HG02852 (cell line): ENCODE measurements at regions not wholly inside any gene's neighbourhood (a gene's known extent, or its start where the extent isn't known, plus 50 kb on each side); places are given as distances from the start of the nearest gene placed in this dataset.
A peak's percentile ranks its signal among the peaks of the same experiment; 100 is the strongest.
"Not testable (repeated sequence)": the region's sequence is repeated elsewhere in the genome, so short reads cannot be mapped to it uniquely, and the experiment has no call there.

Source experiments
- ATAC-seq: cut with Tn5 transposase; IDR thresholded peaks from one replicate; pipeline ENCODE4 v1.9.1; 2021; ENCODE audit warnings: mild to moderate bottlenecking, moderate library complexity; ENCODE audit not compliant: unreplicated experiment

DNA sequence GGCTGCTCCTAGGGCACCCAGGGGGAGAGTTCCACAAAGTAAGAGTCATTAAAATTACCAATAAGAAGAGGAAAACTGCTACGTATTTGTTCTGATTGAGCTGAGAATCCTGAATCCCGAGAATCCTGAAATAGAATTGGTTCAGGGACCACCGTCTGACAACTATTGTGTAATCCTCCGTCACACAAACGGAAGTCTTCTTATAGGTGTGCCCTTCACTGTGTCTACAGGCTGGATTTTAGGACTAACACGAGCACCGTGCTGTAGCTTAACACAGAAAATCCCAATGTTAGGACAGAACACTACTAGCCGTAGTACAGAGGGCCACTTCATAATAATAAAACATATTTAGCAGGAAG, 50.6 kb upstream of the RNF182 start:
- no peak for ATAC-seq

DNA sequence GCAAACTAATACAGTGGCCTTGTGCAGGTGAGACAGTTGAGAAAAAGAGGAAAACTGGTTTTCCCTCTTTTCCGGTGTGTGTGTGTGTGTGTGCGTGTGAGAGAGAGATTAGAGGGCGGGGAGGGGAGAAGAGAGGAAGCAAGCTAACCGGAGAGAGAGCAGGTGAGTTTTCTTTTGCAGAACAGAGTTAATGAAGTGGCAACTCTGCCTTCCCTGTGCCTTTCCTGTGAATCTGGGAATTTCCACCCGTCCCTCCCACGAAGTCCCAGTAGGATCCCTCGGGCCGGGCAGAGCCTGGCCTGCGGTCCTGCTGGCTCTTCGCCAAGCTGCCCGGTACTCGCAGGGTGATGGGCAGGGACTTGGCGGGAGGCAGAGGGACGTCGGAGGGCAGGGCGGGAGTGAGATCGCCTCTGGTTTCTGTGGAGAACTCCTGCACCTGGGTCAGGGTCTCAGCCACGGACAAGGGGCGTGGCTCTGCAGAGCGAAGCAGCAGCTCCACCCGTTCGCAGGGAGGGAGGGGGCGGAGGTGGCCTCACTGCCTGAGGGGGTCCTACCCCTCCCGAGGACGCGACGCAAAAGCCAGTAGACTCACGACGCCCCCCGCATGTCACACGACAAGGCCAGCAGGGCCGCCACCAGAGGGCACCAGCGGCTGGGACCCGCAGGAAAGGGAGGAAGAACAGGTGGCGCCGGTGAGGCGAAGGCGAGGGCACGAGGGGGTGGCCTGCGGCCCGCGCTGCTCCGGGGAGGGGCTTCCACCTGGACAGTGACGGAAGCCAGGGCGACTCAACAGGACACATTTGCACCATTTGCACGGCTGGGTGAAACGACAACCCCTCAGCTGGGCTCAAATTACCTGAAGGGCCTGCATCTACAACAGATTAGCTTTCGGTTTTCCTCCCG, 51.2 kb upstream of the RNF182 start:
- peak; percentile 61 for ATAC-seq

DNA sequence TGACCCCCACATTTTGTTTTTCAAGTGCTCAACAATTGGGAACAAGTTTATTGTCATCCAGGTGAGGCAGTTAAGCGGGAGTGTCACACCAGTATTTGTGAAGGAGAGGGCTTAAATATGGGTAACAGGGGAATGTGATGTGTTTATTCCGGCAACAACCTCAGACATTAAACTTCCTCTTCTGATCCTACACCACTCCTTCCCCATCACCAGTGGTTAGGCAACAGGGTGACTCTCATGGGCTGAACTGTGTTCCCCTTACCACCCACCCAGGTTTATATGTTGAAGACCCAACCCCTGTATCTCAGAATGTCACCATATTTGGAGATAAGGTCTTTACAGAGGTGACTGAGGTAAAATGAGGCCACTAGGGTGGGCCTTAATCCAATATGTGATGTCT, 52.1 kb upstream of the RNF182 start:
- no peak for ATAC-seq

DNA sequence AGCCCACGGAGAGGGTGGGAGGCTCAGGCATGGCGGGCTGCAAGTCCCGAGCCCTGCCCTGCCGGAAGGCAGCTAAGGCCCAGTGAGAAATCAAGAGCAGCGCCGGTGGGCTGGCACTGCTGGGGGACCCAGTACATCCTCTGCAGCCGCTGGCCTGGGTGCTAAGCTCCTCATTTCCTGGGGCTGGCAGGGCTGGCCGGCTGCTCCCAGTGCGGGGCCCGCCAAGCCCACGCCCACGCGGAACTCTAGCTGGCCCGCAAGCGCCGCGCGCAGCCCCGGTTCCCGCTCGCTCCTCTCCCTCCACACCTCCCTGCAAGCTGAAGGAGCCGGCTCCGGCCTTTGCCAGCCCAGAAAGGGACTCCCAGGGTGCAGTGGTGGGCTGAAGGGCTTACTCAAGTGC, 52.7 kb upstream of the RNF182 start:
- ATAC-seq = not testable (repeated sequence)

DNA sequence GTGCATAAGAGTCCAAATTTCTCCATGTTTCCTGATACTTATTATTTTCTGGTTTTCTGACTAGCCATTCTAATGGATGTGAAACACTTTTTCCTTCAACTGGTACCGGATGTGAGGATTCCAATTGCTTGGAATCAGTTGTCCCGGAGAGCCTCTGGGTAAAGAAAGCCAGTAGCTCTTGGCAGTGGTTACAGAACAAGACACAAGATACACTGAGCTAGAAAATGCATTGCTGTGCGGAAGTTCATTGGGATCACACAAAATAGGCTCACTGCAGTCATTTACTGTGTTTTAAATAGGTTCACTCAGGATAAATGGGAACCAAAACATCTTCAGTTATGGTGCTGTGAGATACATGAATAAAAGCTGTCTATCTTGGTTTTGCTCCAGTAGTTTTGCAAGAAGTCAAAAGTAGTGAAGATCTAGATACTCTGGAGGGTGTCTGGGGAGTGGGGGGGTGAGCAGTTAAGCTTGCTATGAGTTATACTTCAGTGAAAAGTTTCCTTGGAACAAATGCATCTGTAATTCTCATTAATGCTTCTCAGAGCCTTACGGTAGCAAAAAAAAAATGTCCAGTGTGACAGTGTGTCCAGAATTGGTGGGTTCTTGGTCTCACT, 54.4 kb upstream of the RNF182 start:
- no peak for ATAC-seq

DNA sequence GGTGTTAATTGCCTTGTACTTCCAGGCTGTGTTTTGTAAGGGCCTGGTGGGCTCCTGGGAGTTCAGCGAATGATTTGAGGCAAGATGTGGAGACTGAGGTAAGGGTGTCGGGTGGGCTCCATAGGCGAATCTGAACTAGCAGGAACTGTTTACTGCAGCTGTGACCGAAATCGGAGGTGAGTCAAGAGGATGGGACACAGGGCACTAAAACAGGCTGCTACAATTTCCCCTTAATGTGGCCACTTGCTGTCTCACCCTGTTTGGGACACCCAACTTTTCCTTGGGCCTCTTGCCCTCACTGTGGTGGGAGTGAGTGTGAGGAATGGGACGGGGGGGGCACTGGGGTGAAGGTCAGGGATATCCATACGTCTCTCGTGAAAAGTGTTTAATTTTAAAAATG, 53.9 kb upstream of the MCUR1 start:
- no peak for ATAC-seq

DNA sequence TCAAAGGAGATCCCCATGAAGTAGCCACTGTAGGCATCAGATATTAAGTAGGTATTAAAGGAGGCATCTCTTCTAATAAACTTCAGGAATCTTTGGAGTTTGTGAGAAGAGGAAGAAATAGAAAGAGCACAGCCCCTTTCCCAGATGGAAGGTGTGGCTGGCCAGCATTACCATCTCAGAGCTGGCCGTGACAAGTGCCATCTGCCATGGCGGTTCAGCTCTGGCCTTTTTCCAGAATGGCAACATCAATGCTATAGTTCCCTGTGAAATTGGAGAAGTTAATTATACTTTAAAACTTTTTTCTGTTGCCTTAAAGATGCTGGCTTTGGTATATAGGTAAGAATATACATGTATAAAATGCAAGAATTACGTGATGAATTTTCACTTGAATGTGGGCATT, 51.9 kb upstream of the MCUR1 start:
- no peak for ATAC-seq

DNA sequence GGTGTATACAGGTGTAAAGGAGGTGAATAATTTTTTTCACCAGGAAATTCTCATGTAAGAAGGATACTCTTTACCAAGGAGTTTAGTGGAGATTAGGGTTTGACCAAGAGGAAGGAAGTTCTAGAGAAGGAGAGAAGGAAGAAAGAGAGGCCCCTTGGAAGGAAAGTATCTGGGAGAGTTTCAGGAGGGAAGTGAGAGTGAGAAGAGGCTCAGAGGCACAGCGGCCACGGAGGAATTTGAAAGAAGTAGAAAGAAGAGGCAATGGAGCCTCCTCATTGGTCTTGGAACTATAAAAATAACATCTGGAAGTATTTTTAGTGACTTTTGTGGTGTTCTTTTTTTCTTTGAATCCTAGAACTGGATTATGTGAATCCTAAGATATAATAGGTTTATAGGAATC, 50.8 kb upstream of the MCUR1 start:
- no peak for ATAC-seq

DNA sequence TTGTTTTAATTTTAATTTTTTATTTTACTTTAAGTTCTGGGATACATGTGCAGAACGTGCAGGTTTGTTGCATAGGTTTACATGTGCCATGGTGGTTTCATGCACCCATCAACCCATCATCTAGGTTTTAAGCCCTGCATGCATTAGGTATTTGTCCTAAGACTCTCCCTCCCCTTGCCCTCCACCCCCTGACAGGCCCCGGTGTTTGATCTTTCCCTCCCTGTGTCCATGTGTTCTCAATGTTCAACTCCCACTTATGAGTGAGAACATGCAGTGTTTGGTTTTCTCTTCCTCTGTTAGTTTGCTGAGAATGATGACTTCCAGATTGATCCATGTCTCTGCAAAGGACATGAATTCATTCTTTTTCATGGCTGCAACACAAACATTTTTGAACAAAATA, 50.3 kb upstream of the MCUR1 start:
- ATAC-seq = not testable (repeated sequence)
